ENCODE measurements at regions not wholly inside any gene's neighbourhood (a gene's known extent, or its start where the extent isn't known, plus 50 kb on each side); places are given as distances from the start of the nearest gene placed in this dataset.

DNA sequence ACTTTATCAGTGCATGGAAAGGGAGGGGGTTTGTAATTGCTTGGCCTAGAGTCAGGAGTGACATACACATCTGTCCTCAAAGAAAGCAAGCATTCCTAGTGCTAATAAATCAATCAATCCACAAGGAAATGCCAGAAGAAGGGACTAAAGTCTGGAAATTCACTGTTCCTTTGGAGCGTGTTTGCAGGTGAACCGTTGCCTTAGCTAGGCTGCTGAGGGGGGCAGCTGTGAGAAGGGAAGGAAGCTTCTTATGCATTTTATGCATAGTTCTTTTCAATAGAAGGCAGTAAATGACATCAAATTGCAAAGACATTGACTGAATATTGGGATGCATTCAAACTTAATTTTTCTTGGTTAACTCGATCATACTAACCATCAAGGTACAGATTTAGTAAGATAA, 1092.5 kb upstream of the SEMA6A start:
- no peak for TF ChIP-seq TAF1 (IDR thresholded peaks at IDR 0.05; ENCODE audit: borderline replicate concordance, low read depth, low read length)
- no peak for TF ChIP-seq POLR2A (IDR thresholded peaks at IDR 0.05; ENCODE audit: low read depth, low read length)

Data from GM12892 (cell line).